ENCODE measurements at regions not wholly inside any gene's neighbourhood (a gene's known extent, or its start where the extent isn't known, plus 50 kb on each side); places are given as distances from the start of the nearest gene placed in this dataset.

- Histone ChIP-seq H3K36me3 (ENCODE audit: insufficient read depth, low read length, poor library complexity, severe bottlenecking) (no peaks in the 10 kb centered on the region), H3K9me3 (ENCODE audit: low read depth, low read length, poor library complexity, severe bottlenecking) (no peaks in the 10 kb centered on the region), H3K4me3 (ENCODE audit: low read depth, low read length, poor library complexity, severe bottlenecking) (no peak overlapping the region), H3K4me1 (ENCODE audit: insufficient read depth, low read length, poor library complexity, severe bottlenecking) (no peaks in the 10 kb centered on the region), H3K27me3 (replicated peaks; ENCODE audit: insufficient read depth, low read depth, low read length, poor library complexity) (peaks cover 3% of the 10 kb centered on the region), H3K27ac (ENCODE audit: low read depth, low read length, poor library complexity, severe bottlenecking) (no peak overlapping the region)
- no TSS peak for BruUV-seq (replicated peaks)
- ChIA-PET CTCF (no interaction called here), POLR2A (ENCODE audit: low non-redundant PET) (no interaction called here)
- TF ChIP-seq CTCF (conservative IDR thresholded peaks at IDR 0.05; ENCODE audit: low read depth, low read length) (no peak), EZH2 (IDR thresholded peaks at IDR 0.05; ENCODE audit: borderline replicate concordance, low read depth, low read length, poor library complexity, severe bottlenecking) (no peak)
- intact Hi-C loops (cut with micrococcal nuclease; ENCODE audit: unreplicated experiment) = no loop called here
- DNase-seq (ENCODE audit: low spot score) = no peak
Observed at GRCh38 chr2:19800796-19801195, 101.0 kb downstream of the TTC32 start.

GRCh38 chr2:19799881-19800780, 101.7 kb downstream of the TTC32 start:
- H3K27me3 ChIP-seq (replicated peaks; ENCODE audit: insufficient read depth, low read depth, low read length, poor library complexity) = peaks cover 4% of the 10 kb centered on the region
- POLR2A ChIA-PET (ENCODE audit: low non-redundant PET) = no interaction called here
- no peak overlapping the region for H3K4me3 ChIP-seq (ENCODE audit: low read depth, low read length, poor library complexity, severe bottlenecking)
- TF ChIP-seq CTCF (conservative IDR thresholded peaks at IDR 0.05; ENCODE audit: low read depth, low read length) (no peak), EZH2 (IDR thresholded peaks at IDR 0.05; ENCODE audit: borderline replicate concordance, low read depth, low read length, poor library complexity, severe bottlenecking) (no peak)
- no peak overlapping the region for H3K27ac ChIP-seq (ENCODE audit: low read depth, low read length, poor library complexity, severe bottlenecking)
- no peaks in the 10 kb centered on the region for H3K9me3 ChIP-seq (ENCODE audit: low read depth, low read length, poor library complexity, severe bottlenecking)
- no peaks in the 10 kb centered on the region for H3K4me1 ChIP-seq (ENCODE audit: insufficient read depth, low read length, poor library complexity, severe bottlenecking)
- no peaks in the 10 kb centered on the region for H3K36me3 ChIP-seq (ENCODE audit: insufficient read depth, low read length, poor library complexity, severe bottlenecking)
- CTCF ChIA-PET = no interaction called here
- intact Hi-C loops (cut with micrococcal nuclease; ENCODE audit: unreplicated experiment) = no loop called here
- BruUV-seq (replicated peaks) = no TSS peak
- DNase-seq (ENCODE audit: low spot score) = no peak

GRCh38 chr2:19797871-19798270, 103.9 kb downstream of the TTC32 start:
- ChIA-PET CTCF (no interaction called here), POLR2A (ENCODE audit: low non-redundant PET) (no interaction called here)
- no peak for DNase-seq (ENCODE audit: low spot score)
- TF ChIP-seq CTCF (conservative IDR thresholded peaks at IDR 0.05; ENCODE audit: low read depth, low read length) (no peak), EZH2 (IDR thresholded peaks at IDR 0.05; ENCODE audit: borderline replicate concordance, low read depth, low read length, poor library complexity, severe bottlenecking) (no peak)
- Histone ChIP-seq H3K9me3 (ENCODE audit: low read depth, low read length, poor library complexity, severe bottlenecking) (no peaks in the 10 kb centered on the region), H3K27me3 (replicated peaks; ENCODE audit: insufficient read depth, low read depth, low read length, poor library complexity) (peaks cover 4% of the 10 kb centered on the region), H3K27ac (ENCODE audit: low read depth, low read length, poor library complexity, severe bottlenecking) (no peak overlapping the region), H3K4me3 (ENCODE audit: low read depth, low read length, poor library complexity, severe bottlenecking) (no peak overlapping the region), H3K4me1 (ENCODE audit: insufficient read depth, low read length, poor library complexity, severe bottlenecking) (no peaks in the 10 kb centered on the region), H3K36me3 (ENCODE audit: insufficient read depth, low read length, poor library complexity, severe bottlenecking) (no peaks in the 10 kb centered on the region)
- intact Hi-C loops (cut with micrococcal nuclease; ENCODE audit: unreplicated experiment) = no loop called here
- no TSS peak for BruUV-seq (replicated peaks)
